GM12892 (cell line): ENCODE measurements at regions not wholly inside any gene's neighbourhood (a gene's known extent, or its start where the extent isn't known, plus 50 kb on each side); places are given as distances from the start of the nearest gene placed in this dataset.

Source experiments
- POLR2A ChIP-seq: IDR thresholded peaks from 2 replicates; pipeline ENCODE4 v1.6.1; 2011; ENCODE audit warnings: low read depth, low read length, control low read depth
- POLR2AphosphoS5 ChIP-seq: IDR thresholded peaks from 2 replicates; pipeline ENCODE4 v1.6.1; 2011; ENCODE audit warnings: low read depth, low read length, control low read depth

DNA sequence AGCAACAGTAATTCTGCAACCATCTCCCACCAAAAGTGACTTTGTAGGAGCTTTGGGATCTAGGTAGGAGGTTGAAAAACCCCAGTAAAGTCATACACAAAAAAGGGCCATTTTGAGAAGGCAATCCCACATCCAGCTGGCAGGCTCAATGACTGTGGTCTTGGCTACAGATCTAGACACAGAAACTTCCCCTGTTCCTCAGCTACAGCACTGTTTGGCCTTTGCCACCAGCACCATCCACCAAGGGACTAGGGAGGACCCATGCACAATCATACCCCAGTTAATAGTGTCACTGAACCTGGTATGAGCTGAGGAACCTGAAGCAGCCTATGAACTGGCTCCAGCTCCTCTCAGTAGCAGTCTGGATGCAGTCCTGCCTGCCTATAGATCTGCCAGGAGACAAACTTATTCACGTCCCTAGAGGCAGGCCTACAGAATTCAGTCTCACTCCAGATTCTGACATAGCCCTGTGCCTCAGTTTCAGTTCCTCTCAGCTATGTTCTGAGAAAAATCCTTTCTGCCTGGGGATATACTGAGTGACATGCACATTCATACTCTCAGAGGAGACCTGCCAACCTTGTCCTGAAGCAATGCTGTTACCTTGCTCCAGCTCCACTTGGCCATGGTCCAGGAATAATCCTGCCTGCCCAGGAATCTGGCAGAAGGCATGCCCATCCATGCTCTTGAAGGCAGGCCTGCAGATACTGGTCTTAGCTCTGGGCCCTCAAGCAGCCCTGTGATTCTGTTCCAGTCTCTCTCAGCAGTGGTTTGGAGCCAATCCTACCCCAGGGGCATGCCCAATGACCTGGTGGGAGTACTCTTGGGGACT lies 2048.3 kb upstream of the PCDH20 start:
- TF ChIP-seq POLR2A (no peak), POLR2AphosphoS5 (no peak)
